IMR-90 (cell line): ENCODE measurements at regions not wholly inside any gene's neighbourhood (a gene's known extent, or its start where the extent isn't known, plus 50 kb on each side); places are given as distances from the start of the nearest gene placed in this dataset.
A peak's percentile ranks its signal among the peaks of the same experiment; 100 is the strongest.

Experiments used
- ATAC-seq: fragments of 200-7000 bp; cut with Tn5 transposase; 2 replicates; pipeline ENCODE4 v1.9.1; 2020; ENCODE audit warnings: low read depth, mild to moderate bottlenecking, moderate library complexity
- BruUV-seq: library from RNA; stranded (reverse); fragments of 400-500 nt; replicated peaks from 2 replicates; lab custom pipeline; 2021; lab: Mats Ljungman, UMichigan
- CTCF ChIA-PET: fragments of 300-600 bp; formaldehyde crosslinking; extraction: SDS; loops from one replicate; lab custom pipeline; 2021; ENCODE audit warnings: antibody characterized with exemption; lab: Yijun Ruan, JAX
- POLR2A ChIA-PET: fragments of 300-600 bp; sonication (Branson Sonifier 250); formaldehyde crosslinking; loops from one replicate; lab custom pipeline; 2022; ENCODE audit warnings: antibody characterized with exemption; ENCODE audit not compliant: unreplicated experiment; lab: Charles Lee
- DNase-seq: peaks from one replicate; pipeline ENCODE4 v3.0.0; 2013
- H2AFZ ChIP-seq: replicated peaks from 2 replicates; pipeline ENCODE3; 2013; ENCODE audit warnings: low read length, mild to moderate bottlenecking; ENCODE audit not compliant: poor library complexity
- H2AK5ac ChIP-seq: 2 replicates; pipeline ENCODE4 v1.6.1; 2013; ENCODE audit warnings: low read depth, low read length, inconsistent platforms
- H2AK9ac ChIP-seq: replicated peaks from 2 replicates; pipeline ENCODE3; 2013; ENCODE audit warnings: mild to moderate bottlenecking, low read depth, low read length, moderate library complexity; ENCODE audit not compliant: poor library complexity
- H2BK120ac ChIP-seq: 2 replicates; pipeline ENCODE4 v1.6.1; 2013; ENCODE audit warnings: low read depth, low read length, inconsistent platforms
- H2BK15ac ChIP-seq: 3 replicates; pipeline ENCODE4 v1.6.1; 2013; ENCODE audit warnings: low read depth, low read length, inconsistent platforms
- H2BK20ac ChIP-seq: 2 replicates; pipeline ENCODE4 v1.6.1; 2013; ENCODE audit warnings: low read depth, mild to moderate bottlenecking, inconsistent platforms, low read length, moderate library complexity
- H2BK5ac ChIP-seq: 2 replicates; pipeline ENCODE4 v1.6.1; 2013; ENCODE audit warnings: mild to moderate bottlenecking, low read depth, low read length, inconsistent platforms; ENCODE audit not compliant: poor library complexity, severe bottlenecking
- H3K14ac ChIP-seq: replicated peaks from 2 replicates; pipeline ENCODE4 v1.6.1; 2013; ENCODE audit warnings: low read depth, low read length, inconsistent platforms
- H3K18ac ChIP-seq: 2 replicates; pipeline ENCODE4 v1.6.1; 2013; ENCODE audit warnings: low read depth, low read length, control low read depth
- H3K23ac ChIP-seq: 2 replicates; pipeline ENCODE4 v1.6.1; 2013; ENCODE audit warnings: low read depth, low read length, inconsistent platforms
- H3K27ac ChIP-seq: 2 replicates; pipeline ENCODE4 v1.5.1; 2013; ENCODE audit warnings: mild to moderate bottlenecking, control low read depth, low read length; ENCODE audit not compliant: insufficient read depth
- H3K27me3 ChIP-seq: 2 replicates; pipeline ENCODE4 v1.6.1; 2013; ENCODE audit warnings: low read length; ENCODE audit not compliant: control insufficient read depth, insufficient read depth
- H3K36me3 ChIP-seq: 2 replicates; pipeline ENCODE4 v1.6.1; 2013; ENCODE audit warnings: low read length, mixed read lengths; ENCODE audit not compliant: control insufficient read depth, insufficient read depth
- H3K4ac ChIP-seq: 2 replicates; pipeline ENCODE4 v1.6.1; 2013; ENCODE audit warnings: low read depth, low read length, inconsistent platforms
- H3K4me1 ChIP-seq: 2 replicates; pipeline ENCODE4 v1.6.1; 2013; ENCODE audit warnings: low read length, mixed read lengths; ENCODE audit not compliant: control insufficient read depth, insufficient read depth
- H3K4me2 ChIP-seq: 2 replicates; pipeline ENCODE4 v1.6.1; 2013; ENCODE audit warnings: low read depth, mild to moderate bottlenecking, control low read depth, low read length, moderate library complexity
- H3K4me3 ChIP-seq: 2 replicates; pipeline ENCODE4 v1.5.1; 2013; ENCODE audit warnings: low read depth, mild to moderate bottlenecking, control low read depth, low read length, moderate library complexity; ENCODE audit not compliant: insufficient read depth
- H3K56ac ChIP-seq: 2 replicates; pipeline ENCODE4 v1.6.1; 2013; ENCODE audit warnings: low read length, inconsistent platforms; ENCODE audit not compliant: insufficient read depth; ENCODE audit errors: extremely low read depth
- H3K79me1 ChIP-seq, 2 experiments: 2 replicates each; pipeline ENCODE4 v1.6.1; 2013; ENCODE audit warnings: low read length in 2 of 2, inconsistent platforms in 1 of 2, low read depth in 1 of 2
- H3K9ac ChIP-seq: 2 replicates; pipeline ENCODE4 v1.6.1; 2013; ENCODE audit warnings: low read depth, low read length, control low read depth
- H3K9me1 ChIP-seq: 2 replicates; pipeline ENCODE4 v1.6.1; 2013; ENCODE audit warnings: low read length, inconsistent platforms; ENCODE audit not compliant: insufficient read depth
- H3K9me3 ChIP-seq: 2 replicates; pipeline ENCODE4 v1.6.1; 2013; ENCODE audit warnings: low read length; ENCODE audit not compliant: control insufficient read depth, insufficient read depth
- H4K20me1 ChIP-seq: 2 replicates; pipeline ENCODE4 v1.6.1; 2013; ENCODE audit warnings: low read length, inconsistent platforms; ENCODE audit not compliant: insufficient read depth
- H4K5ac ChIP-seq: 2 replicates; pipeline ENCODE4 v1.6.1; 2013; ENCODE audit warnings: mild to moderate bottlenecking, low read depth, low read length, control low read depth
- H4K8ac ChIP-seq, 2 experiments: 2 replicates each; pipeline ENCODE4 v1.6.1; 2013; ENCODE audit warnings: low read depth in 2 of 2, low read length in 2 of 2, control low read depth in 1 of 2, inconsistent platforms in 1 of 2
- H4K91ac ChIP-seq: 2 replicates; pipeline ENCODE4 v1.6.1; 2013; ENCODE audit warnings: low read depth, low read length, inconsistent platforms; ENCODE audit not compliant: insufficient read depth
- BHLHE40 ChIP-seq: fragments of 150-350 bp; IDR thresholded peaks from 2 replicates; pipeline ENCODE4 v1.6.1; 2016; ENCODE audit warnings: mild to moderate bottlenecking, low read depth, low read length
- CEBPB ChIP-seq: IDR thresholded peaks from 2 replicates; pipeline ENCODE4 v1.6.1; 2012; ENCODE audit warnings: low read depth, low read length, improper control_type of control experiment
- CHD1 ChIP-seq: IDR thresholded peaks from 2 replicates; pipeline ENCODE4 v1.6.1; 2012; ENCODE audit warnings: low read depth, low read length, improper control_type of control experiment
- FOS ChIP-seq: fragments of 150-350 bp; IDR thresholded peaks from 2 replicates; pipeline ENCODE4 v1.6.1; 2016; ENCODE audit warnings: low read depth, low read length
- MAFK ChIP-seq: IDR thresholded peaks from 2 replicates; pipeline ENCODE4 v1.6.1; 2012; ENCODE audit warnings: low read depth, low read length, improper control_type of control experiment
- MAZ ChIP-seq: IDR thresholded peaks from 2 replicates; pipeline ENCODE4 v1.6.1; 2012; ENCODE audit warnings: low read depth, mild to moderate bottlenecking, low read length, improper control_type of control experiment, moderate library complexity, borderline replicate concordance
- NFE2L2 ChIP-seq: fragments of 150-350 bp; IDR thresholded peaks from 2 replicates; pipeline ENCODE4 v1.6.1; 2016; ENCODE audit warnings: low read depth, mild to moderate bottlenecking, low read length
- RAD21 ChIP-seq: IDR thresholded peaks from 2 replicates; pipeline ENCODE4 v1.6.1; 2012; ENCODE audit warnings: low read length, improper control_type of control experiment
- RFX5 ChIP-seq: IDR thresholded peaks from 2 replicates; pipeline ENCODE4 v1.8.0; 2012; ENCODE audit warnings: low read depth, mild to moderate bottlenecking, low read length, moderate library complexity
- SMC3 ChIP-seq: fragments of 150-350 bp; IDR thresholded peaks from 2 replicates; pipeline ENCODE4 v1.6.1; 2016; ENCODE audit warnings: low read depth, mild to moderate bottlenecking, antibody characterized with exemption, low read length, moderate library complexity
- WGBS, 2 experiments: methylation state at CpG; one replicate each; pipeline versions ENCODE4 v1.1.5 to v1.1.7; 2013; ENCODE audit warnings: missing lambda C conversion rate in 2 of 2; ENCODE audit not compliant: insufficient read length in 1 of 2; ENCODE audit errors: extremely low coverage in 2 of 2; 5-methylcytosine and 5-hydroxymethylcytosine counted together
- dilution Hi-C: fragments of 300-500 bp; cut with HindIII; formaldehyde crosslinking; loops from one replicate; pipeline ENCODE4 v1.14.3; 2018; ENCODE audit warnings: low sequenced_read_pairs; ENCODE audit not compliant: unreplicated experiment
- in situ Hi-C: fragments of 300-500 bp; cut with MboI; formaldehyde crosslinking; loops from 3 replicates; pipeline ENCODE4 v1.14.3; 2019; ENCODE audit warnings: low sequenced_read_pairs, inconsistent platforms, mixed read lengths
- intact Hi-C: fragments of 100-400 bp; cut with micrococcal nuclease; formaldehyde crosslinking; loops from 2 replicates; pipeline ENCODE4 v1.10.0; 2022
- TF ChIP-seq, protein P1 (sequence below): fragments of 150-350 bp; IDR thresholded peaks from 2 replicates; pipeline ENCODE4 v1.6.1; 2017; ENCODE audit warnings: mild to moderate bottlenecking, antibody characterized with exemption, low read length, low read depth
- TF ChIP-seq, protein P2 (sequence below): fragments of 150-350 bp; IDR thresholded peaks from 2 replicates; pipeline ENCODE4 v1.6.1; 2016; ENCODE audit warnings: low read depth, mild to moderate bottlenecking, low read length, moderate library complexity, borderline replicate concordance

DNA sequence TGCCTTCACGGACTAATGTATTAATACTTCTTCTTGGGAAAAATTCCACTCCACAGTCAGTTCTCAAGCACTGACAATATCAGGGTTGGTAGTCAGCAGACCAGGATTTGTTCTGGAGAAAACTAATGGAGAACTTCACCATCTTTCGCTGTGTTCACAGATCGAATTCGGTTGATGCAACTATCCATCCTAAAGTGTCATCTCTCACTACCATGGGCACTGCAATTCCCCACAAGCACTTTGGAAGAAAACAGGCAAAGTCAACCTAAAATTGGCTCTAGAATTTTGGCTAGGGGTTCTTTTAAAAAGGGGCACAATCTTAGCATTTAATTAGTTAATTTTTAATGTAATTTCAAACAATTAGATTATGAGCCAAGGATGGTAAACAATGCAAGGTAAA is 164.4 kb downstream of the HGF start:
- BruUV-seq = no TSS peak
- intact Hi-C loops = no loop called here

More for the DNA sequence above, 164.4 kb downstream of the HGF start:
- DNase-seq (no peak), ATAC-seq (no peak)
- dilution Hi-C loops = no loop called here
- Histone ChIP-seq H2AK5ac (peak overlapping the region; percentile 83), H3K18ac (peak overlapping the region; percentile 81; the same call in 1 of the 2 replicates), H2BK120ac (peak overlapping the region; percentile 83), H4K8ac (peak overlapping the region; percentile 37 to 73), H3K9me3 (no peaks in the 10 kb centered on the region), H3K9me1 (no peaks in the 10 kb centered on the region), H4K5ac (peak overlapping the region; percentile 26; the same call in 1 of the 2 replicates), H3K4me1 (peaks cover 6% of the 10 kb centered on the region; the same call in 1 of the 2 replicates), H3K4ac (peak overlapping the region; percentile 49), H3K27me3 (no peaks in the 10 kb centered on the region), H3K4me2 (no peak overlapping the region), H3K14ac (0 out of 2 replicates have a peak overlapping the region, but pooled peaks have one; percentile 8), H3K4me3 (no peak overlapping the region), H3K36me3 (no peaks in the 10 kb centered on the region), H3K79me1 (no peaks in the 10 kb centered on the region), H2BK5ac (peak overlapping the region; percentile 45), H2AFZ (no peak overlapping the region), H2AK9ac (no peak overlapping the region), H4K91ac (peak overlapping the region; percentile 78), H3K23ac (no peak overlapping the region), H3K9ac (no peak overlapping the region), H2BK15ac (peak overlapping the region; percentile 97; the same call in 2 of the 3 replicates), H3K27ac (no peak overlapping the region), H4K20me1 (no peaks in the 10 kb centered on the region), H3K56ac (no peak overlapping the region), H2BK20ac (peak overlapping the region; percentile 95)
- in situ Hi-C loops = no loop called here
- WGBS, 2 experiments = no CpG with 5 or more reads among the region's 4 CpGs
- POLR2A ChIA-PET = no interaction called here
- no peak for TF ChIP-seq CEBPB
- TF ChIP-seq CHD1 = no peak
- TF ChIP-seq RAD21 = no peak
- TF ChIP-seq, protein P1, sequence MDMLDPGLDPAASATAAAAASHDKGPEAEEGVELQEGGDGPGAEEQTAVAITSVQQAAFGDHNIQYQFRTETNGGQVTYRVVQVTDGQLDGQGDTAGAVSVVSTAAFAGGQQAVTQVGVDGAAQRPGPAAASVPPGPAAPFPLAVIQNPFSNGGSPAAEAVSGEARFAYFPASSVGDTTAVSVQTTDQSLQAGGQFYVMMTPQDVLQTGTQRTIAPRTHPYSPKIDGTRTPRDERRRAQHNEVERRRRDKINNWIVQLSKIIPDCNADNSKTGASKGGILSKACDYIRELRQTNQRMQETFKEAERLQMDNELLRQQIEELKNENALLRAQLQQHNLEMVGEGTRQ = no peak
- no peak for TF ChIP-seq BHLHE40
- no peak for TF ChIP-seq FOS
- no peak for TF ChIP-seq MAFK
- TF ChIP-seq, protein P2, sequence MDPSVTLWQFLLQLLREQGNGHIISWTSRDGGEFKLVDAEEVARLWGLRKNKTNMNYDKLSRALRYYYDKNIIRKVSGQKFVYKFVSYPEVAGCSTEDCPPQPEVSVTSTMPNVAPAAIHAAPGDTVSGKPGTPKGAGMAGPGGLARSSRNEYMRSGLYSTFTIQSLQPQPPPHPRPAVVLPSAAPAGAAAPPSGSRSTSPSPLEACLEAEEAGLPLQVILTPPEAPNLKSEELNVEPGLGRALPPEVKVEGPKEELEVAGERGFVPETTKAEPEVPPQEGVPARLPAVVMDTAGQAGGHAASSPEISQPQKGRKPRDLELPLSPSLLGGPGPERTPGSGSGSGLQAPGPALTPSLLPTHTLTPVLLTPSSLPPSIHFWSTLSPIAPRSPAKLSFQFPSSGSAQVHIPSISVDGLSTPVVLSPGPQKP = no peak
- no peak for TF ChIP-seq RFX5
- TF ChIP-seq NFE2L2 = no peak
- TF ChIP-seq MAZ = no peak
- TF ChIP-seq SMC3 = no peak
- CTCF ChIA-PET = no interaction called here
